ENCODE measurements at regions not wholly inside any gene's neighbourhood (a gene's known extent, or its start where the extent isn't known, plus 50 kb on each side); places are given as distances from the start of the nearest gene placed in this dataset.
"Not testable (repeated sequence)": the region's sequence is repeated elsewhere in the genome, so short reads cannot be mapped to it uniquely, and the experiment has no call there.

DNA sequence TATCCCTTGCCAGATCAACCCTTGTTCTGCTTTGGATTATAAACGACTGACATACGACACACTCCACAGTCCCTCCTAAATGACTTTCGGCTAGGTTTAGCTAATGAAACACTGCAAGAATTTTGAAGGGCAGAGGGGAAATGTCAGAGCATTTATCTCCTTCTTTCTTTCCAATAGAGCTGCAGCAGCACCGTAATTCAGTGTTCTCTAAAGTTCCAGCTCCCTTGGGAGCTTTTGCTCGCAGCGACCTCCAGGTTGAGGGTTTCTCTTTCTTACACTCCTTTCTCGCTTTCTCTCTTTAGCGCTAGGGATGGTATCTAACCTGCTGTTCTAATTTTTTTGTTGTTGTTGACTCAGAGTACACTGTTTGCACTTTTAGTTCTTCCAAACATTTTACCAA lies 467.1 kb upstream of the ST8SIA4 start:
- H3K9me3 ChIP-seq (ENCODE audit: control insufficient read depth, low read length), result no peaks in the 10 kb centered on the region
- no peaks in the 10 kb centered on the region for H3K27me3 ChIP-seq (ENCODE audit: control insufficient read depth, insufficient read depth, low read length, poor library complexity, severe bottlenecking)
- H3K27ac ChIP-seq (ENCODE audit: insufficient read depth, low read depth, low read length, poor library complexity, severe bottlenecking), result no peak overlapping the region
- no peaks in the 10 kb centered on the region for H3K4me1 ChIP-seq (ENCODE audit: control insufficient read depth, insufficient read depth, low read length)
- no peak overlapping the region for H3K4me3 ChIP-seq (ENCODE audit: insufficient read depth, low read depth, low read length)
- no peaks in the 10 kb centered on the region for H3K36me3 ChIP-seq (ENCODE audit: control insufficient read depth, insufficient read depth, low read length)
- 63 to 69% methylated on average over 6 to 8 of the region's 8 CpGs for WGBS, 2 experiments

DNA sequence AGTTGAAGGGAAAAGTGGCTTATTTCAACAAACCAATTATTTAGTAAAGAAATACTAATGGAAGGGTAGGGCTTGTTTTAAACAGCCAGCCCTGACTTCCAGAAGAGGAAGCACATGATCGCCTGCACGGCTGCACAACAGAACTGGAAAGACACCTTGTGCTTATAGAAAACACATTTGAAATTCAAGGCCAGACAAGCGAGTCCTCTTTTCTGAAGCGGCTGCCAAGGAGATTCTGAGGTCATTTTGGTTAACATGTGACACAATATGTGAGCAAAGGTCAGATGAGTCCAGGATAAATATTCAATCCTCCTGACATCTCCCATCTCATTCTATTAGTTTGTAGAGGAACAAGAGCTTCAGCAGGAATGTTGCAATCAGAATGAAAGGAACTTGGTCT lies 461.4 kb upstream of the ST8SIA4 start:
- Histone ChIP-seq H3K9me3 (ENCODE audit: control insufficient read depth, low read length) (no peaks in the 10 kb centered on the region), H3K4me3 (ENCODE audit: insufficient read depth, low read depth, low read length) (no peak overlapping the region), H3K27ac (ENCODE audit: insufficient read depth, low read depth, low read length, poor library complexity, severe bottlenecking) (no peak overlapping the region), H3K4me1 (ENCODE audit: control insufficient read depth, insufficient read depth, low read length) (no peaks in the 10 kb centered on the region), H3K36me3 (ENCODE audit: control insufficient read depth, insufficient read depth, low read length) (no peaks in the 10 kb centered on the region), H3K27me3 (ENCODE audit: control insufficient read depth, insufficient read depth, low read length, poor library complexity, severe bottlenecking) (no peaks in the 10 kb centered on the region)
- WGBS, 2 experiments, result 93 to 94% methylated on average over 4 of the region's 4 CpGs

GRCh38 chr5:101362067-101362466 lies 459.0 kb upstream of the ST8SIA4 start:
- no peaks in the 10 kb centered on the region for H3K36me3 ChIP-seq (ENCODE audit: control insufficient read depth, insufficient read depth, low read length)
- H3K27ac ChIP-seq (ENCODE audit: insufficient read depth, low read depth, low read length, poor library complexity, severe bottlenecking), result no peak overlapping the region
- H3K4me3 ChIP-seq (ENCODE audit: insufficient read depth, low read depth, low read length), result no peak overlapping the region
- H3K4me1 ChIP-seq (ENCODE audit: control insufficient read depth, insufficient read depth, low read length), result no peaks in the 10 kb centered on the region
- H3K9me3 ChIP-seq (ENCODE audit: control insufficient read depth, low read length), result no peaks in the 10 kb centered on the region
- H3K27me3 ChIP-seq (ENCODE audit: control insufficient read depth, insufficient read depth, low read length, poor library complexity, severe bottlenecking), result no peaks in the 10 kb centered on the region

DNA sequence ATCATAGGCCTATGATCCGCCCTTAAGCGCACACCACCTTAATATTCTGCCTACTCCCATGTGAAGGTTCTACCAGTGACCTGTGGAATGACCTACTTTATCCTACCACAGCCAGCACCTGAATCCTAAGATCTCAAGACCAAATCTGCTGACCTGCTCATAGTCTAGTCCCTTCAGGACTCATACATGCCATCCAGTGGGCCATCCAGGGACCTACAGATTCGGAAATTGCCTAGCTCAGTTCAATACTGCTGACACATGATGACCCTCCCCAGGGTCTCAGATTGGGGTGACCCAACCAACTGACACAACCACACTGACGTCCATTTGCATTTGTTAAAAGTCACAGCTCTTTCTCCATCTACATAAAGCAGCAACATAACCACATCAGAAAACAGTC lies 443.8 kb upstream of the ST8SIA4 start:
- 92% methylated on average over 4 of the region's 4 CpGs for WGBS, 2 experiments
- Histone ChIP-seq H3K4me1 (ENCODE audit: control insufficient read depth, insufficient read depth, low read length) (no peaks in the 10 kb centered on the region), H3K4me3 (ENCODE audit: insufficient read depth, low read depth, low read length) (no peak overlapping the region), H3K9me3 (ENCODE audit: control insufficient read depth, low read length) (no peaks in the 10 kb centered on the region), H3K36me3 (ENCODE audit: control insufficient read depth, insufficient read depth, low read length) (no peaks in the 10 kb centered on the region), H3K27ac (ENCODE audit: insufficient read depth, low read depth, low read length, poor library complexity, severe bottlenecking) (no peak overlapping the region), H3K27me3 (ENCODE audit: control insufficient read depth, insufficient read depth, low read length, poor library complexity, severe bottlenecking) (no peaks in the 10 kb centered on the region)

GRCh38 chr5:101346447-101346846 lies 443.4 kb upstream of the ST8SIA4 start:
- H3K27me3 ChIP-seq (ENCODE audit: control insufficient read depth, insufficient read depth, low read length, poor library complexity, severe bottlenecking), result no peaks in the 10 kb centered on the region

GRCh38 chr5:101338226-101338625 lies 435.1 kb upstream of the ST8SIA4 start:
- H3K4me1 ChIP-seq (ENCODE audit: control insufficient read depth, insufficient read depth, low read length), result no peaks in the 10 kb centered on the region
- H3K27ac ChIP-seq (ENCODE audit: insufficient read depth, low read depth, low read length, poor library complexity, severe bottlenecking), result no peak overlapping the region
- 92 to 94% methylated on average over 1 of the region's 2 CpGs for WGBS, 2 experiments

More at GRCh38 chr5:101346447-101346846, 443.4 kb upstream of the ST8SIA4 start:
- no peaks in the 10 kb centered on the region for H3K4me1 ChIP-seq (ENCODE audit: control insufficient read depth, insufficient read depth, low read length)
- H3K27ac ChIP-seq (ENCODE audit: insufficient read depth, low read depth, low read length, poor library complexity, severe bottlenecking), result no peak overlapping the region
- H3K36me3 ChIP-seq (ENCODE audit: control insufficient read depth, insufficient read depth, low read length), result no peaks in the 10 kb centered on the region
- 95 to 97% methylated on average over 8 of the region's 8 CpGs for WGBS, 2 experiments
- no peaks in the 10 kb centered on the region for H3K9me3 ChIP-seq (ENCODE audit: control insufficient read depth, low read length)
- H3K4me3 ChIP-seq (ENCODE audit: insufficient read depth, low read depth, low read length), result no peak overlapping the region

DNA sequence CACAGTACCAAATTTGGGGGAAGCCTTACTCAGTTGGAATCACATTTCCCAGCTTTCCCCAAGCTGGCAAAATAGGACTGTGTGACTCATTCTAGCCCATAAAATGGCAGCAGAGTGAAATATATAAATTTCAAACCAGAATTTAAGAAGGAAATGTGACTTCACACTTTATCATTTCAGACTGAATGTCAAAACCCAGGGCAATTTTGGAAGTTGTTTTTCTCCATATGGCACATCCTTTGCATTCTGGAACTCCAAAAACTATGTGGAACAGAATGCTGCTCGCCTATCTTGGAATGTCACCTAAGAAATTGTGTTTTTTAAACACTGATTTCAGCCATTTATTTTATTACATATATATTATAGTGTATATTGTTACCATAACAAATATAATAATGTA lies 424.7 kb upstream of the ST8SIA4 start:
- Histone ChIP-seq H3K36me3 (ENCODE audit: control insufficient read depth, insufficient read depth, low read length) (no peaks in the 10 kb centered on the region), H3K9me3 (ENCODE audit: control insufficient read depth, low read length) (no peaks in the 10 kb centered on the region), H3K27ac (ENCODE audit: insufficient read depth, low read depth, low read length, poor library complexity, severe bottlenecking) (no peak overlapping the region), H3K27me3 (ENCODE audit: control insufficient read depth, insufficient read depth, low read length, poor library complexity, severe bottlenecking) (no peaks in the 10 kb centered on the region), H3K4me3 (ENCODE audit: insufficient read depth, low read depth, low read length) (no peak overlapping the region), H3K4me1 (ENCODE audit: control insufficient read depth, insufficient read depth, low read length) (no peaks in the 10 kb centered on the region)
- 100% methylated on average over 1 of the region's 1 CpG; no CpG with 5 or more reads in 1 of the 2 experiments for WGBS, 2 experiments

More at GRCh38 chr5:101338226-101338625, 435.1 kb upstream of the ST8SIA4 start:
- no peak overlapping the region for H3K4me3 ChIP-seq (ENCODE audit: insufficient read depth, low read depth, low read length)
- no peaks in the 10 kb centered on the region for H3K27me3 ChIP-seq (ENCODE audit: control insufficient read depth, insufficient read depth, low read length, poor library complexity, severe bottlenecking)
- no peaks in the 10 kb centered on the region for H3K36me3 ChIP-seq (ENCODE audit: control insufficient read depth, insufficient read depth, low read length)
- H3K9me3 ChIP-seq (ENCODE audit: control insufficient read depth, low read length), result no peaks in the 10 kb centered on the region

- Histone ChIP-seq H3K9me3 (ENCODE audit: control insufficient read depth, low read length) (no peaks in the 10 kb centered on the region), H3K4me3 (ENCODE audit: insufficient read depth, low read depth, low read length) (no peak overlapping the region), H3K27ac (ENCODE audit: insufficient read depth, low read depth, low read length, poor library complexity, severe bottlenecking) (no peak overlapping the region), H3K36me3 (ENCODE audit: control insufficient read depth, insufficient read depth, low read length) (no peaks in the 10 kb centered on the region), H3K4me1 (ENCODE audit: control insufficient read depth, insufficient read depth, low read length) (no peaks in the 10 kb centered on the region), H3K27me3 (ENCODE audit: control insufficient read depth, insufficient read depth, low read length, poor library complexity, severe bottlenecking) (no peaks in the 10 kb centered on the region)
Measured at GRCh38 chr5:101326766-101327165, 423.7 kb upstream of the ST8SIA4 start.

GRCh38 chr5:101316401-101316800 lies 413.3 kb upstream of the ST8SIA4 start:
- not testable (repeated sequence) for H3K27ac ChIP-seq (ENCODE audit: insufficient read depth, low read depth, low read length, poor library complexity, severe bottlenecking); H3K4me3 ChIP-seq (ENCODE audit: insufficient read depth, low read depth, low read length); H3K36me3 ChIP-seq (ENCODE audit: control insufficient read depth, insufficient read depth, low read length); H3K9me3 ChIP-seq (ENCODE audit: control insufficient read depth, low read length); H3K4me1 ChIP-seq (ENCODE audit: control insufficient read depth, insufficient read depth, low read length); H3K27me3 ChIP-seq (ENCODE audit: control insufficient read depth, insufficient read depth, low read length, poor library complexity, severe bottlenecking)
- 85 to 91% methylated on average over 7 of the region's 7 CpGs for WGBS, 2 experiments

DNA sequence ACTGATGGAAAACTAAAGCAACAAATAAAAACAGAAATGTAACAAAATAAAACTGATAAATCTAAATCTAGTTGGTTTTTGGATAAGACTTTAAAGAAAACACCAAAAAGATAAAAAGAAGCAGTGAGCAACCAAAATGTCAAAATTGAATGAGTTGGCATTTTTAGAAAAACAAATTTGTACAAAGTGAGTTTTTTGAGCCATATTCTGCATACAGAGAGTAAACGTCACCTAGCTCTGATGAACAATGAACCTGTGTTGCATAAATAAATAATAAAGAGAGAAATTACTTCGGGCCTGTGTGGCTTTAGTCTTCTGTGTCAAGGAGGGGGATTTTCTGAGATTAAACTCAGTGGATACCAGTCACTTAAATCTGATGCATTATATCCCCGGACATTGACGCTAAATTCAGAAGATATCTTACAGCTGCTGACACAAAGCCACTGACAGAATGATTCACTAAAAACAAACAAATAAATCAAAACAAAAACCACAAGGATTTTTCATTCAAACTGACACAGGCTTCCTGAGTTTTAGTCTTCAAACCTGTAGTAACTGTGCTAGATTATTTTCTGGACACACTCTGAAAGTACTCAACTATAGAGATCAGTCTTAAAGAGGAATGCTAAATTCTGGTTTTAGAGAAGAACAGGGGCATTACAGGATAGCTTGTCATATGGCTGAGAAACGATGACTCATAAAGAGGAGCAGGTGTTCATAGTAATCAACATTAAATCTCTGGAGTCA lies 403.5 kb upstream of the ST8SIA4 start:
- Histone ChIP-seq H3K27ac (ENCODE audit: insufficient read depth, low read depth, low read length, poor library complexity, severe bottlenecking) (no peak overlapping the region), H3K27me3 (ENCODE audit: control insufficient read depth, insufficient read depth, low read length, poor library complexity, severe bottlenecking) (no peaks in the 10 kb centered on the region), H3K4me1 (ENCODE audit: control insufficient read depth, insufficient read depth, low read length) (no peaks in the 10 kb centered on the region), H3K9me3 (ENCODE audit: control insufficient read depth, low read length) (no peaks in the 10 kb centered on the region), H3K36me3 (ENCODE audit: control insufficient read depth, insufficient read depth, low read length) (no peaks in the 10 kb centered on the region), H3K4me3 (ENCODE audit: insufficient read depth, low read depth, low read length) (no peak overlapping the region)
- WGBS, 2 experiments, result 85 to 90% methylated on average over 5 of the region's 5 CpGs

- Histone ChIP-seq H3K9me3 (ENCODE audit: control insufficient read depth, low read length) (no peaks in the 10 kb centered on the region), H3K36me3 (ENCODE audit: control insufficient read depth, insufficient read depth, low read length) (no peaks in the 10 kb centered on the region), H3K27me3 (ENCODE audit: control insufficient read depth, insufficient read depth, low read length, poor library complexity, severe bottlenecking) (no peaks in the 10 kb centered on the region), H3K4me1 (ENCODE audit: control insufficient read depth, insufficient read depth, low read length) (no peaks in the 10 kb centered on the region), H3K27ac (ENCODE audit: insufficient read depth, low read depth, low read length, poor library complexity, severe bottlenecking) (no peak overlapping the region), H3K4me3 (ENCODE audit: insufficient read depth, low read depth, low read length) (no peak overlapping the region)
Measured at GRCh38 chr5:101296477-101296876, 393.4 kb upstream of the ST8SIA4 start.

All from ectodermal cell (in vitro differentiated cells).